GM12878 (cell line): ENCODE measurements at regions not wholly inside any gene's neighbourhood (a gene's known extent, or its start where the extent isn't known, plus 50 kb on each side); places are given as distances from the start of the nearest gene placed in this dataset.

ENCODE experiments used
- ATAC-seq: fragments of 200-7000 bp; cut with Tn5 transposase; 3 replicates; pipeline ENCODE4 v1.9.1; 2020; ENCODE audit warnings: mild to moderate bottlenecking, moderate library complexity
- BruUV-seq: library from RNA; stranded (reverse); fragments of 400-500 nt; replicated peaks from 2 replicates; lab custom pipeline; 2021; lab: Mats Ljungman, UMichigan
- CTCF ChIA-PET: fragments of 300-600 bp; sonication (Branson Sonifier 250); formaldehyde crosslinking; extraction: SDS; loops from one replicate; lab custom pipeline; 2021; ENCODE audit warnings: inconsistent platforms; lab: Yijun Ruan, JAX
- POLR2A ChIA-PET: fragments of 350-600 bp; formaldehyde crosslinking; extraction: SDS; loops from one replicate; lab custom pipeline; 2021; ENCODE audit warnings: inconsistent platforms; lab: Charles Lee
- RAD21 ChIA-PET: fragments of 300-600 bp; sonication (Branson Sonifier 250); formaldehyde crosslinking; loops from one replicate; lab custom pipeline; 2023; ENCODE audit warnings: antibody characterized with exemption; ENCODE audit not compliant: unreplicated experiment; lab: Charles Lee
- SMC1A ChIA-PET: fragments of 300-600 bp; sonication (Branson Sonifier 250); formaldehyde crosslinking; loops from one replicate; lab custom pipeline; 2023; ENCODE audit not compliant: unreplicated experiment, uncharacterized antibody; lab: Charles Lee
- DNase-seq: peaks from one replicate; pipeline ENCODE4 v3.0.0-alpha.2; 2011; ENCODE audit warnings: low read depth, low spot score
- FAIRE-seq: peaks from 3 replicates; lab custom pipeline; 2011; peaks lifted over from hg19 to GRCh38; lab: Jason Lieb, UNC
- H2AFZ ChIP-seq: 2 replicates; pipeline ENCODE4 v1.6.0; 2011; ENCODE audit warnings: low read depth, low read length, control low read depth; ENCODE audit not compliant: control insufficient read depth
- H3K27ac ChIP-seq: 2 replicates; pipeline ENCODE4 v1.5.1; 2011; ENCODE audit warnings: control low read depth; ENCODE audit not compliant: control insufficient read depth, insufficient read depth
- H3K27me3 ChIP-seq, 2 experiments: replicated peaks in 1 of 2; 2 replicates each; pipeline versions ENCODE4 v1.6.0 to v1.6.1; 2011; ENCODE audit warnings: low read length in 1 of 2; ENCODE audit not compliant: control insufficient read depth in 2 of 2, insufficient read depth in 2 of 2
- H3K36me3 ChIP-seq, 2 experiments: 2 replicates each; pipeline ENCODE4 v1.5.1; 2011; ENCODE audit warnings: low read length in 1 of 2; ENCODE audit not compliant: control insufficient read depth in 2 of 2, insufficient read depth in 2 of 2
- H3K4me1 ChIP-seq: 2 replicates; pipeline ENCODE4 v1.6.1; 2011; ENCODE audit warnings: mild to moderate bottlenecking, low read length, moderate library complexity, mixed read lengths; ENCODE audit not compliant: control insufficient read depth, insufficient read depth
- H3K4me2 ChIP-seq: 2 replicates; pipeline ENCODE4 v1.6.0; 2011; ENCODE audit warnings: control low read depth; ENCODE audit not compliant: control insufficient read depth, insufficient read depth
- H3K4me3 ChIP-seq: fragments of 200-600 bp; sonication (generic); 2 replicates; pipeline ENCODE4 v1.5.1; 2016
- H3K79me2 ChIP-seq: 2 replicates; pipeline ENCODE4 v1.6.0; 2011; ENCODE audit warnings: low read length; ENCODE audit not compliant: control insufficient read depth, insufficient read depth
- H3K9ac ChIP-seq: 2 replicates; pipeline ENCODE4 v1.8.0; 2011; ENCODE audit warnings: low read length, control low read depth, mixed read lengths; ENCODE audit not compliant: control insufficient read depth, insufficient read depth
- H3K9me3 ChIP-seq: replicated peaks from 3 replicates; pipeline ENCODE4 v1.5.1; 2011; ENCODE audit warnings: mild to moderate bottlenecking, low read length; ENCODE audit not compliant: control insufficient read depth, insufficient read depth
- H4K20me1 ChIP-seq: 2 replicates; pipeline ENCODE4 v1.6.0; 2011; ENCODE audit not compliant: control insufficient read depth, insufficient read depth
- DPF2 ChIP-seq: fragments of 450-650 bp; IDR thresholded peaks from 2 replicates; pipeline ENCODE4 v1.6.1; 2017; ENCODE audit warnings: mild to moderate bottlenecking
- EED ChIP-seq: sonication (generic); IDR thresholded peaks from 2 replicates; pipeline ENCODE4 v1.6.1; 2016; ENCODE audit warnings: antibody characterized with exemption, low read depth
- JUND ChIP-seq: IDR thresholded peaks from 2 replicates; pipeline ENCODE4 v1.6.1; 2012; ENCODE audit warnings: low read depth, mild to moderate bottlenecking, low read length, improper control_type of control experiment, moderate library complexity
- MTA3 ChIP-seq: IDR thresholded peaks from 2 replicates; pipeline ENCODE4 v1.6.1; 2012; ENCODE audit warnings: low read length, inconsistent platforms, borderline replicate concordance
- RCOR1 ChIP-seq: conservative IDR thresholded peaks from 2 replicates; pipeline ENCODE4 v1.6.1; 2012; ENCODE audit warnings: low read depth, low read length, improper control_type of control experiment
- SP1 ChIP-seq: IDR thresholded peaks from one replicate; pipeline ENCODE4 v1.6.1; 2011; ENCODE audit warnings: low read depth, low read length
- TCF3 ChIP-seq: IDR thresholded peaks from 2 replicates; pipeline ENCODE4 v1.6.1; 2012; ENCODE audit warnings: low read depth, mild to moderate bottlenecking, low read length, borderline replicate concordance; ENCODE audit not compliant: insufficient read depth
- USF1 ChIP-seq: IDR thresholded peaks from 2 replicates; pipeline ENCODE4 v1.6.1; 2011; ENCODE audit warnings: borderline replicate concordance, low read depth, mild to moderate bottlenecking, moderate library complexity, mixed read lengths, low read length; ENCODE audit not compliant: insufficient read depth; ENCODE audit errors: extremely low read length
- ZNF622 ChIP-seq: fragments of 450-650 bp; IDR thresholded peaks from 2 replicates; pipeline ENCODE4 v1.6.1; 2017; ENCODE audit warnings: mild to moderate bottlenecking, inconsistent platforms
- ZSCAN29 ChIP-seq: fragments of 450-650 bp; IDR thresholded peaks from 2 replicates; pipeline ENCODE4 v1.6.1; 2017; ENCODE audit warnings: mild to moderate bottlenecking, moderate library complexity
- WGBS: methylation state at CpG from one replicate; pipeline ENCODE4 v1.1.6; 2016; ENCODE audit warnings: low lambda C conversion rate; ENCODE audit not compliant: insufficient replicate concordance, insufficient coverage; ENCODE audit errors: missing lambda C conversion rate; 5-methylcytosine and 5-hydroxymethylcytosine counted together
- in situ Hi-C: fragments of 300-500 bp; cut with MboI; formaldehyde crosslinking; loops from 9 replicates; pipeline ENCODE4 v1.14.3; 2018; ENCODE audit warnings: mixed read lengths
- intact Hi-C: fragments of 100-400 bp; cut with micrococcal nuclease; formaldehyde crosslinking; loops from one replicate; pipeline ENCODE4 v1.14.2; 2022; ENCODE audit not compliant: unreplicated experiment

GRCh38 chr3:67228136-67228535 is 230.0 kb downstream of the KBTBD8 start:
- FAIRE-seq (no peak), ATAC-seq (no peak), DNase-seq (no peak)
- POLR2A ChIA-PET: no interaction called here
- no peaks in the 10 kb centered on the region for H4K20me1 ChIP-seq
- H3K4me2 ChIP-seq: no peak overlapping the region
- no peaks in the 10 kb centered on the region for H3K9me3 ChIP-seq
- no peaks in the 10 kb centered on the region for H3K4me1 ChIP-seq
- TF ChIP-seq JUND: no peak
- BruUV-seq: no TSS peak
- no peak overlapping the region for H3K4me3 ChIP-seq
- no peaks in the 10 kb centered on the region for H3K36me3 ChIP-seq
- no peak overlapping the region for H3K9ac ChIP-seq
- 46% methylated on average over 8 of the region's 8 CpGs for WGBS
- in situ Hi-C loops (no loop called here), intact Hi-C loops (no loop called here)
- 0 out of 4 replicates have a peak, but pooled peaks cover 0 to 1% of the 10 kb centered on the region in 2 experiments for H3K27me3 ChIP-seq
- no peak overlapping the region for H2AFZ ChIP-seq
- SMC1A ChIA-PET: interaction anchor here (1.2 kb wide), 1 partner anchor 114 kb away, joined by 3 read pairs; no protein-coding TSS in a partner anchor
- CTCF ChIA-PET: no interaction called here
- no peaks in the 10 kb centered on the region for H3K79me2 ChIP-seq
- RAD21 ChIA-PET: no interaction called here
- no peak overlapping the region for H3K27ac ChIP-seq

DNA sequence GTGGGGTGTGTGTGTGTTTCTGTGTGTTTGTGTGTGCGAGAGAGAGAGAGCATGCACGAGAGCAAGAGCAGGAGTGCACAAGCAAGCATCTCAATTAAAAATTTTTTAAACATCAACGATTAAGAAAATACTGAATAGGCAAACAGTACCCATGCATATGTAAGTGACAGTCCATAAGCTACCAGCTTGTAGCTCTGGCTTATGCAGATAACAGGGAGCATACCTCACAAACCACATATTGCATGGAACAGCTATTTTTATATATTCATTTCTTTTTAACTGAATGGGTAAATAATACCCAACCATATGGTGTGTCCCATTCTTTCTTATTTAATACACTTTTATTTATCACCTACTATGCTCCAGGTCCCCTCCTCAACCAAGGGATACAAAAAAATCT is 234.5 kb downstream of the KBTBD8 start:
- ChIA-PET POLR2A (no interaction called here), CTCF (interaction anchor here (0.6 to 1.3 kb wide), 2 partner anchors 123 to 260 kb away, joined by 3 read pairs; no protein-coding TSS in a partner anchor), SMC1A (no interaction called here), RAD21 (no interaction called here)
- Histone ChIP-seq H3K27ac (no peak overlapping the region), H3K4me2 (no peak overlapping the region), H3K79me2 (no peaks in the 10 kb centered on the region), H3K4me1 (no peaks in the 10 kb centered on the region), H3K27me3 (no peaks in the 10 kb centered on the region), H4K20me1 (no peaks in the 10 kb centered on the region), H2AFZ (no peak overlapping the region), H3K36me3 (no peaks in the 10 kb centered on the region), H3K9me3 (no peaks in the 10 kb centered on the region), H3K4me3 (no peak overlapping the region), H3K9ac (no peak overlapping the region)
- no peak for ATAC-seq
- 12% methylated on average over 3 of the region's 3 CpGs for WGBS
- no peak for DNase-seq
- intact Hi-C loops: loop anchor here (10.0 kb wide), 1 partner anchor 258 kb away; no protein-coding TSS in a partner anchor
- no TSS peak for BruUV-seq
- TF ChIP-seq ZNF622: no peak
- TF ChIP-seq USF1: no peak
- no peak for TF ChIP-seq TCF3
- no peak for TF ChIP-seq RCOR1
- TF ChIP-seq ZSCAN29: no peak
- TF ChIP-seq SP1: no peak
- TF ChIP-seq EED: no peak
- no peak for TF ChIP-seq DPF2
- TF ChIP-seq MTA3: no peak
- in situ Hi-C loops: no loop called here
- FAIRE-seq: no peak
